GM19438 (cell line): ENCODE measurements at regions not wholly inside any gene's neighbourhood (a gene's known extent, or its start where the extent isn't known, plus 50 kb on each side); places are given as distances from the start of the nearest gene placed in this dataset.
"Not testable (repeated sequence)": the region's sequence is repeated elsewhere in the genome, so short reads cannot be mapped to it uniquely, and the experiment has no call there.

Experiments
- ATAC-seq: cut with Tn5 transposase; IDR thresholded peaks from one replicate; pipeline ENCODE4 v1.9.1; 2021; ENCODE audit warnings: low read depth; ENCODE audit not compliant: unreplicated experiment

- ATAC-seq, result no peak
Measured at GRCh38 chr2:217360781-217361482, 501.1 kb upstream of the TNP1 start.

- ATAC-seq, result no peak
Measured at GRCh38 chr2:217360111-217360510, 500.2 kb upstream of the TNP1 start.

- no peak for ATAC-seq
Measured at GRCh38 chr2:217357886-217358620, 498.2 kb upstream of the TNP1 start.

- no peak for ATAC-seq
Measured at GRCh38 chr2:217356781-217357180, 496.9 kb upstream of the TNP1 start.

GRCh38 chr2:217356142-217356541 lies 496.3 kb upstream of the TNP1 start:
- no peak for ATAC-seq

GRCh38 chr2:217353591-217353990 lies 493.7 kb upstream of the TNP1 start:
- ATAC-seq, result no peak

GRCh38 chr2:217351378-217351777 lies 491.5 kb upstream of the TNP1 start:
- ATAC-seq, result no peak

- ATAC-seq, result no peak
Measured at GRCh38 chr2:217349251-217349650, 489.4 kb upstream of the TNP1 start.

GRCh38 chr2:217347630-217348029 lies 487.8 kb upstream of the TNP1 start:
- not testable (repeated sequence) for ATAC-seq

GRCh38 chr2:217346043-217346442 lies 486.2 kb upstream of the TNP1 start:
- not testable (repeated sequence) for ATAC-seq

GRCh38 chr2:217340899-217341298 lies 481.0 kb upstream of the TNP1 start:
- ATAC-seq, result no peak

- ATAC-seq, result no peak
Measured at GRCh38 chr2:217340176-217340575, 480.3 kb upstream of the TNP1 start.

- ATAC-seq, result no peak
Measured at GRCh38 chr2:217339753-217340152, 479.9 kb upstream of the TNP1 start.

GRCh38 chr2:217338306-217338916 lies 478.5 kb upstream of the TNP1 start:
- ATAC-seq, result no peak

GRCh38 chr2:217337771-217338170 lies 477.9 kb upstream of the TNP1 start:
- ATAC-seq, result no peak

GRCh38 chr2:217336694-217337093 lies 476.8 kb upstream of the TNP1 start:
- no peak for ATAC-seq

- no peak for ATAC-seq
Measured at GRCh38 chr2:217335341-217335966, 475.6 kb upstream of the TNP1 start.

- no peak for ATAC-seq
Measured at GRCh38 chr2:217334561-217334960, 474.7 kb upstream of the TNP1 start.

GRCh38 chr2:217332866-217333265 lies 473.0 kb upstream of the TNP1 start:
- ATAC-seq, result no peak

- ATAC-seq, result no peak
Measured at GRCh38 chr2:217332417-217332791, 472.5 kb upstream of the TNP1 start.
